LNCaP clone FGC (cell line): ENCODE measurements at regions not wholly inside any gene's neighbourhood (a gene's known extent, or its start where the extent isn't known, plus 50 kb on each side); places are given as distances from the start of the nearest gene placed in this dataset.
"Not testable (repeated sequence)": the region's sequence is repeated elsewhere in the genome, so short reads cannot be mapped to it uniquely, and the experiment has no call there.

ENCODE experiments used
- DNase-seq: peaks from one replicate; pipeline ENCODE4 v3.0.0-alpha.2; 2011; ENCODE audit warnings: low read depth
- H3K4me3 ChIP-seq: 2 replicates; pipeline ENCODE4 v1.5.1; 2011; ENCODE audit warnings: mild to moderate bottlenecking, low read depth, low read length, control low read depth
- CTCF ChIP-seq: IDR thresholded peaks from 2 replicates; pipeline ENCODE4 v1.5.1; 2012; ENCODE audit warnings: mild to moderate bottlenecking; ENCODE audit not compliant: control insufficient read depth, insufficient read depth; ENCODE audit errors: extremely low read depth

GRCh38 chr1:37189111-37189510, 154.8 kb upstream of the GRIK3 start:
- no peak for TF ChIP-seq CTCF
- H3K4me3 ChIP-seq: no peak overlapping the region
- no peak for DNase-seq

DNA sequence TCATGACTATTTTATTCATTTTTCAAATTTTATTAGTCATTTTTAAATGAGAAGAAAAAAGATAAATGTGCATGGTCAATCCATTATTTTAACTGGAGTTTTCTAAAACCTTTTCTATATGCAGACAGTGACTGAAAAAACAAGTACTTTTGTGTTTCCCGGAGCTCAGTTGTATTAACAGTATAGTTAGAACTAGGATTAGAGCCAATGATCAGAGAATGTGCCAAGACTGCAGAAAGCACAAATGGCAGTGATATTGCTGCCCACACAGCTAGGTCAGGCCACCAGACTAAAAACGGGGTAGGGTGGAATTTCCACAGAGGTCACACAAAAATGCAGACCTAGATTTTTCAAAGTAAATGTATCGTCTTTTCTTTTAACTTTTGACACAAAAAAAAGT, 163.1 kb upstream of the GRIK3 start:
- no peak for TF ChIP-seq CTCF
- H3K4me3 ChIP-seq: no peak overlapping the region
- no peak for DNase-seq

DNA sequence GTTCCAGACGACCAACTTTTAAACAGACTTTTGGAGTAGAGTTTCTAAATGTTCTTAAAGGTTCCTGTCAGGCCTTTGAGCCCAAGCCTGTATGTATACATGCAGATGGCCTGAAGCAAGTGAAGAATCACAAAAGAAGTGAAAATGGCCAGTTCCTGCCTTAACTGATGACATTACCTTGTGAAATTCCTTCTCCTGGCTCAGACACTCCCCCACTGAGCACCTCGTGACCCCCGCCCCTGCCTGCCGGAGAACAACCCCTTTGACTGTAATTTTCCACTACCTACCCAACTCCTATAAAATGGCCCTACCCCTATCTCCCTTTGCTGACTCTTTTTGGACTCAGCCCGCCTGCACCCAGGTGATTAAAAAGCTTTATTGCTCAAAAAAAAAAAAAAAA, 180.0 kb upstream of the GRIK3 start:
- DNase-seq, H3K4me3 ChIP-seq: not testable (repeated sequence)

- TF ChIP-seq CTCF: no peak
- H3K4me3 ChIP-seq: no peak overlapping the region
- no peak for DNase-seq
Measured at GRCh38 chr1:37233606-37234005, 199.3 kb upstream of the GRIK3 start.

GRCh38 chr1:37234941-37235418, 200.7 kb upstream of the GRIK3 start:
- no peak overlapping the region for H3K4me3 ChIP-seq
- DNase-seq: no peak
- TF ChIP-seq CTCF: no peak

DNA sequence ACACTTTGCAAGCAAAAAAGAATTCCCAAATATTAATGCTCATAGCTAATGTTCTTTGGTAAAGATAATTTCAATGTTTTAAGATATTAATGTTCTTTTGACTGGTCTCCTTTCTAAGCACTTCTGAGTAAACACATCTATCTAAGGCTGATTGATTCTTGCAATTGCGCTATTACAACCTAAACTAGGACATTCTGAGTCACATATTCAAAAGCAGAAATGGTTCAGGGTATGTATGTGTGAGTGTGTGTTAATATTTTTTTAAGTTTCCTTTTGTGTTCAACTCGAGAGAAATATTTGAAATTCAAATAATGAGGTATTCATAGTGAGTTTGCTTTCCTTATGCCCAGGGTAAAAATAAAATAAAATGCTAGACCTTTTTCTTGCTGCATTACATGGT, 203.6 kb upstream of the GRIK3 start:
- no peak overlapping the region for H3K4me3 ChIP-seq
- TF ChIP-seq CTCF: no peak
- no peak for DNase-seq

GRCh38 chr1:37238364-37239224, 204.3 kb upstream of the GRIK3 start:
- DNase-seq: no peak
- no peak overlapping the region for H3K4me3 ChIP-seq
- no peak for TF ChIP-seq CTCF
